DND-41 (cell line): ENCODE measurements at regions not wholly inside any gene's neighbourhood (a gene's known extent, or its start where the extent isn't known, plus 50 kb on each side); places are given as distances from the start of the nearest gene placed in this dataset.
"Not testable (repeated sequence)": the region's sequence is repeated elsewhere in the genome, so short reads cannot be mapped to it uniquely, and the experiment has no call there.

Source experiments
- ATAC-seq: fragments of 200-7000 bp; cut with Tn5 transposase; 3 replicates; pipeline ENCODE4 v1.9.1; 2021; ENCODE audit warnings: low read depth; ENCODE audit not compliant: insufficient read depth
- DNase-seq: peaks from one replicate; pipeline ENCODE4 v3.0.0-alpha.2; 2020
- H2AFZ ChIP-seq: 2 replicates; pipeline ENCODE4 v1.6.0; 2012; ENCODE audit warnings: low read depth, low read length
- H3K27ac ChIP-seq: 2 replicates; pipeline ENCODE4 v1.5.1; 2012; ENCODE audit warnings: low read length, inconsistent platforms
- H3K27me3 ChIP-seq: fragments of 200-600 bp; sonication (generic); 2 replicates; pipeline ENCODE4 v1.6.0; 2012; ENCODE audit warnings: low read length, mild to moderate bottlenecking, inconsistent platforms; ENCODE audit not compliant: insufficient read depth, poor library complexity
- H3K36me3 ChIP-seq: 2 replicates; pipeline ENCODE4 v1.5.1; 2012; ENCODE audit warnings: low read length, inconsistent platforms; ENCODE audit not compliant: insufficient read depth
- H3K4me1 ChIP-seq: 2 replicates; pipeline ENCODE4 v1.5.1; 2012; ENCODE audit warnings: mild to moderate bottlenecking, low read length; ENCODE audit not compliant: insufficient read depth
- H3K4me2 ChIP-seq: 2 replicates; pipeline ENCODE4 v1.6.0; 2012; ENCODE audit warnings: mild to moderate bottlenecking, moderate library complexity, low read length, inconsistent platforms; ENCODE audit not compliant: insufficient read depth
- H3K4me3 ChIP-seq, 2 experiments: fragments of 200-600 bp in 1 of 2; shearing (Covaris generic) in 1 of 2; 2 replicates each; pipeline ENCODE4 v1.5.1; 2012 to 2016; ENCODE audit warnings: inconsistent platforms in 2 of 2, low read length in 2 of 2, mild to moderate bottlenecking in 2 of 2, low read depth in 1 of 2, moderate library complexity in 1 of 2
- H3K79me2 ChIP-seq: 2 replicates; pipeline ENCODE4 v1.6.0; 2012; ENCODE audit warnings: low read length, inconsistent platforms; ENCODE audit not compliant: insufficient read depth
- H3K9ac ChIP-seq: 2 replicates; pipeline ENCODE4 v1.6.0; 2012; ENCODE audit warnings: low read depth, mild to moderate bottlenecking, inconsistent platforms, low read length, moderate library complexity
- H3K9me3 ChIP-seq: 2 replicates; pipeline ENCODE4 v1.5.1; 2012; ENCODE audit warnings: low read length, moderate library complexity, mild to moderate bottlenecking, inconsistent platforms; ENCODE audit not compliant: insufficient read depth, severe bottlenecking
- H4K20me1 ChIP-seq: 2 replicates; pipeline ENCODE4 v1.6.0; 2012; ENCODE audit warnings: low read length; ENCODE audit not compliant: insufficient read depth
- CTCF ChIP-seq: IDR thresholded peaks from 2 replicates; pipeline ENCODE4 v1.5.1; 2012; ENCODE audit warnings: borderline replicate concordance, low read length, moderate library complexity, mild to moderate bottlenecking; ENCODE audit not compliant: poor library complexity, severe bottlenecking; ENCODE audit errors: extremely low read depth
- EZH2 ChIP-seq: IDR thresholded peaks from 3 replicates; pipeline ENCODE4 v1.6.1; 2012; ENCODE audit warnings: borderline replicate concordance, low read depth, mild to moderate bottlenecking, moderate library complexity, low read length, inconsistent platforms; ENCODE audit not compliant: severe bottlenecking

- Histone ChIP-seq H3K27ac (no peak overlapping the region), H3K4me2 (no peak overlapping the region), H2AFZ (no peak overlapping the region), H3K9ac (no peak overlapping the region), H3K4me3 (no peak overlapping the region), H3K9me3 (no peaks in the 10 kb centered on the region), H3K4me1 (no peaks in the 10 kb centered on the region), H3K36me3 (no peaks in the 10 kb centered on the region), H4K20me1 (no peaks in the 10 kb centered on the region), H3K27me3 (no peaks in the 10 kb centered on the region), H3K79me2 (no peaks in the 10 kb centered on the region)
- ATAC-seq (no peak), DNase-seq (no peak)
- TF ChIP-seq EZH2 (no peak), CTCF (no peak)
These were observed 245.6 kb downstream of the SATB1 start for GRCh38 chr3:18179521-18179920.

- H3K9ac ChIP-seq = no peak overlapping the region
- no peaks in the 10 kb centered on the region for H4K20me1 ChIP-seq
- H3K36me3 ChIP-seq = no peaks in the 10 kb centered on the region
- H3K4me1 ChIP-seq = no peaks in the 10 kb centered on the region
- H3K9me3 ChIP-seq = no peaks in the 10 kb centered on the region
- ATAC-seq (no peak), DNase-seq (no peak)
- no peak for TF ChIP-seq EZH2
- no peak for TF ChIP-seq CTCF
- H3K27ac ChIP-seq = no peak overlapping the region
- H3K4me2 ChIP-seq = no peak overlapping the region
- no peaks in the 10 kb centered on the region for H3K79me2 ChIP-seq
- no peaks in the 10 kb centered on the region for H3K27me3 ChIP-seq
- H3K4me3 ChIP-seq = no peak overlapping the region
- no peak overlapping the region for H2AFZ ChIP-seq
These were observed 247.9 kb downstream of the SATB1 start for GRCh38 chr3:18177271-18177670.

GRCh38 chr3:18173891-18174290 lies 251.2 kb downstream of the SATB1 start:
- not testable (repeated sequence) for DNase-seq, ATAC-seq, H3K4me3 ChIP-seq, H3K9ac ChIP-seq, H3K27me3 ChIP-seq, H3K27ac ChIP-seq, H3K79me2 ChIP-seq, H3K9me3 ChIP-seq, H3K4me2 ChIP-seq, H2AFZ ChIP-seq, H3K36me3 ChIP-seq, H4K20me1 ChIP-seq, H3K4me1 ChIP-seq

GRCh38 chr3:18159681-18160080 lies 265.5 kb downstream of the SATB1 start:
- Histone ChIP-seq H4K20me1 (no peaks in the 10 kb centered on the region), H3K27me3 (no peaks in the 10 kb centered on the region), H3K4me1 (no peaks in the 10 kb centered on the region), H3K36me3 (no peaks in the 10 kb centered on the region), H3K9ac (no peak overlapping the region), H2AFZ (no peak overlapping the region), H3K79me2 (no peaks in the 10 kb centered on the region), H3K4me3 (no peak overlapping the region), H3K9me3 (no peaks in the 10 kb centered on the region), H3K4me2 (no peak overlapping the region), H3K27ac (no peak overlapping the region)
- ATAC-seq (no peak), DNase-seq (no peak)
- TF ChIP-seq EZH2 (no peak), CTCF (no peak)
